ENCODE measurements at regions not wholly inside any gene's neighbourhood (a gene's known extent, or its start where the extent isn't known, plus 50 kb on each side); places are given as distances from the start of the nearest gene placed in this dataset.
A peak's percentile ranks its signal among the peaks of the same experiment; 100 is the strongest.
"Not testable (repeated sequence)": the region's sequence is repeated elsewhere in the genome, so short reads cannot be mapped to it uniquely, and the experiment has no call there.

DNA sequence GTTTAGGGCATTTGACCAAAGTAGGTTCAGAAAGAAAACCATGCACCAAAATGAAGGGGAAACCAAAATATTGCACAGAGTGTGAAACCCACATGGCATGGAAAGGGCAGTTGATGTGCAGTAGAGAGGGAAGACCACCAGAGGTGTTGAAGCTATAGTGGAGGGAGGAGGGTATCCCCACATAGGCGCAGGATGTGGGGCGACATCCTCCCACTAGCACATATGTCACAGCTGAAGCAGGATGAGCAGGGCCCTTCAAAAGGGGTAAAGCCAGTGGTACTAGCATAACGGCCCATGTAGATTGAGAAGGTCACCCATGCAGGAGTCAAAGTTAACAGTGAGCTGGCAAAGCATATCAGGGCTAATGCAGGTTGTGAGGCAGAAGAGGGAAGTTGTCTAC lies 563.5 kb downstream of the RPIA start:
- in situ Hi-C loops (cut with MboI; ENCODE audit: low pct_unique_long_range_greater_than_20kb in 2 of 9, low sequenced_read_pairs in 9 of 9, unreplicated experiment in 9 of 9); H3K27ac ChIP-seq; H3K4me3 ChIP-seq; H3K4me1 ChIP-seq (replicated peaks in 1 of 2); ATAC-seq (replicated peaks in 6 of 8): not testable (repeated sequence)
- no CpG with 5 or more reads among the region's 3 CpGs for WGBS, 10 experiments

DNA sequence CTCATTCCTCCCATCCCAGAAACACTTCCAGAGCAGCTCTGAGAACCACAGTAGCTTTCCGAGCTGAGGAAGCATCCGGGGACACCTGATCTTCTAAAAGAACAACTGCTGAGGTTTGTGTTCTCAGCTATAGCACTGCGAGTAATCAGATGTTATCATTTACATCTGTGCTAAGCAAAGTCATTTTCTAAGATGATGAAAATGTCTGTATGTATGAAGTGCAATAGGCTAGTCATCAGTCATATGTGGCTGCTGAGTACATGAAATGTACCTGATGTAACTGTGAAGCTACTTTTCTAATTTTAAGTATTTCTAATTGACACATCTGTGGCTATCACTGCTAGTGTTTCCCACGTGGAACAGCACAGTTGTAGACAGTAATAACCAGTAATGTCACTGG lies 582.0 kb downstream of the RPIA start:
- H3K4me1 ChIP-seq (replicated peaks in 1 of 2); H3K4me3 ChIP-seq; ATAC-seq (replicated peaks in 6 of 8); H3K27ac ChIP-seq; in situ Hi-C loops (cut with MboI; ENCODE audit: low pct_unique_long_range_greater_than_20kb in 2 of 9, low sequenced_read_pairs in 9 of 9, unreplicated experiment in 9 of 9): not testable (repeated sequence)
- WGBS, 10 experiments, result no CpG with 5 or more reads among the region's 4 CpGs

DNA sequence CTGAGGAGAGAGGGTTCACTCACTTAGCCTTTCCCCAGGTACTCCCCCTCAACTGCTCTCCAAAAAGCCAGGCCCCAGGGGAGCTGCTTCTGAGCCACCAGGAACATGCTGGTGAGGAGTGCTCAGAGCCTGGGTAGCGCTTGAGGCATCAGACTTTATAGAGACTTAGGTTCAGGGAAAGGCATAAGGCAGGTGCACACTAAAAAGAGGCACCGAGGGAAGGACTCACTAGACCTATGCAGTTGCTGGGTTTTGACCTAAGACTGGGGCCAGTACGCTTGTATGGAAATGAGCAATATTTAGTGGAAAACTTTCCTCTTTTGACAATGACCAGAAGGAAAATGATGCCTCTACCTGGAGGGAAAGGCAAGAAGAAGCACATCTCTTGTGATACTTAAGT lies 589.1 kb downstream of the RPIA start:
- WGBS, 10 experiments, result no CpG with 5 or more reads among the region's 3 CpGs
- H3K4me3 ChIP-seq; H3K27ac ChIP-seq; ATAC-seq (replicated peaks in 6 of 8); H3K4me1 ChIP-seq (replicated peaks in 1 of 2); in situ Hi-C loops (cut with MboI; ENCODE audit: low pct_unique_long_range_greater_than_20kb in 2 of 9, low sequenced_read_pairs in 9 of 9, unreplicated experiment in 9 of 9): not testable (repeated sequence)

DNA sequence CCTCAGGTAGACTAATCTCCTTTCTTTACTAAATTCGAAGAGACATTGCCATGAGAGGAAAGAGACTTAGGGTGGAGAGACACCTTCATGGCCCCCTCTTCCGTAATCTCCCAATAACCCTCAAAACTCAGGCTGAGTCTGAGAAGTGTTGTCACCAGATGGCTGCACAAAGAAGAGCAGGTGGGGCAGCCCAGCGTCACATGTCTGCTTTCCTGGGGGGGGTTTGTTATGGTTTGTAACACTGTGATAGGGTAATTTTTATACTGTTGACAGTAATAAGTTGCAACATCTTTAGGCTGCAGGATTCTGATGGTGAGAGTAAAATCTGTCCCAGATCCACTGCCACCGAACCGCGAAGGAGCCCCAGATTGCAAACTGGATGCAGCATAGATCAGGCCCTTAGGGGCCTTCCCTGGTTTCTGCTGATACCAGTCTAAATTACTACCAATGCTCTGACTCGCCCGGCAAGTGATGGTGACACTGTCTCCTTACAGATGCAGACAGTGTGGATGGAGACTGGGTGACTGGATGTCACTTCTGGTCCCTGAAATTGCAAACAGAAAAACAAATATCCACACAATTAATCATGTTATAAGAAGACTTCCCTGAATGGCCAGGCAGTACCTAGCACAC lies 595.1 kb downstream of the RPIA start:
- WGBS, 10 experiments, result no CpG with 5 or more reads among the region's 8 CpGs
- in situ Hi-C loops (cut with MboI; ENCODE audit: low pct_unique_long_range_greater_than_20kb in 2 of 9, low sequenced_read_pairs in 9 of 9, unreplicated experiment in 9 of 9); H3K27ac ChIP-seq; ATAC-seq (replicated peaks in 6 of 8); H3K4me1 ChIP-seq (replicated peaks in 1 of 2); H3K4me3 ChIP-seq: not testable (repeated sequence)

DNA sequence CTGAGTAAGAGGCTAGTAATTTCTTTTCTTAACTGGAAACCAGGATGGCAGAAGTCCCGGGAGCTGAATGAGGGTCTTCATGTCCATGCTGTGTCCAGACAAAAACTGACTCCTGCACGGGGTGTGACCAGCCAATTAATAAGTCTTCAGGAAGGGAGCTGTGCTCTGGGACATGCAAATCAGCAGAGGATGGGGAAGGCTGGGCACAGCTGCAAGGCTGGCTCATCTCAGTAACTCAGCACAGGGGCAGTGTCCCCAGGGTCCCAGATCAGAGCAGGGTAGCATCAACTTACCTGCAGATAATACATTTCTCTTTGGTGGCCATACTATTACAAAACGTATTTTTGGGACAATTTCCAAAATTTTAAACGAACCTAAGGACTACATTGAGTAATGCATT lies 595.6 kb downstream of the RPIA start:
- no CpG with 5 or more reads among the region's 4 CpGs for WGBS, 10 experiments
- H3K4me1 ChIP-seq (replicated peaks in 1 of 2); in situ Hi-C loops (cut with MboI; ENCODE audit: low pct_unique_long_range_greater_than_20kb in 2 of 9, low sequenced_read_pairs in 9 of 9, unreplicated experiment in 9 of 9); H3K4me3 ChIP-seq; ATAC-seq (replicated peaks in 6 of 8); H3K27ac ChIP-seq: not testable (repeated sequence)

DNA sequence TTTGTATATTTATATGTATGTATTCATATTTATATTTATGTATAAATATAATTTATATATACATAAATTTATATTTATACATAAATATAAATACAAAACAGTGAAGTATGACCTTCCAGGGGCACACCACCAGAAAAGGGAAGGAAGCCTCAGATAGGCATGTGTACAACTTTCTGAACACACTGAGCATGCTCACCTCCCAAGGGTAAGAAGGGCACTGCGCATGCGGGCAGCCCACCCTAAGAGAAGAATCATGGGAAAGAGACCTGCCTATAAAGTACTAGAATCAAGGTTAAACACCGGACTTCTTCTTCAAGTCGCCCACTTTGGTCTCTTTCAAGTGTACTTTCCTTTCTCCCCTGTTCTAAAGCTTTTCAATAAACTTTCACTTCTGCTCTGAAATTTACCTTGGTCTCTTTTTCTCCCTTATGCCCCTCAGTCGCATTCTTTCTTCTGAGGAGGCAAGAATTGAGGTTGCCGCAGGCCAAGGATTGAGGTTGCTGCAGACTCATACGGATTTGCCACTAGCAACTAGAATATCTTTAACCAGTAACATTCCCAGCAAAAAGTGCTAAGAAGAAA lies 600.3 kb downstream of the RPIA start:
- in situ Hi-C loops (cut with MboI; ENCODE audit: low pct_unique_long_range_greater_than_20kb in 2 of 9, low sequenced_read_pairs in 9 of 9, unreplicated experiment in 9 of 9); H3K4me3 ChIP-seq; H3K4me1 ChIP-seq (replicated peaks in 1 of 2); ATAC-seq (replicated peaks in 6 of 8); H3K27ac ChIP-seq: not testable (repeated sequence)
- WGBS, 10 experiments, result no CpG with 5 or more reads among the region's 7 CpGs

DNA sequence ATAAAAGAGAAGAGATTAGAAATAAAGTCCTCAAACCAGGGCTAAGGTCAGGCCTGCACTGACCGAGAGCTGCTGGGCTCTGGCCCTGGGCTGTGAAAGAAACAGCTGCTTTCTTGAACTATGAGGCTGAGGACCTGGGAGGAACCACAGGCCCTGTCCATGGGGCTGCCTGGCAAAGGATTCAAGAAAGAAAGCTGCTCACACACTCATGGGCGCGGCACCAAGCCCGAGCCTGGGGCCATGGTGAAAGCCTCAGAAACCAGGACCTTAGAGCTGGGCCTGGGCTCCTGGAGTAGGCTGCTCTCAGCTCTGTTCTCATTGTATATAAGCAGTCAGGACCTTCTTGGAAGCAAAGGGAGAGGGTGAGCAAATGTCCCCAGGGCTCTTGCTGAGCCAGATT lies 601.9 kb downstream of the RPIA start:
- in situ Hi-C loops (cut with MboI; ENCODE audit: low pct_unique_long_range_greater_than_20kb in 2 of 9, low sequenced_read_pairs in 9 of 9, unreplicated experiment in 9 of 9); H3K27ac ChIP-seq; H3K4me1 ChIP-seq (replicated peaks in 1 of 2); H3K4me3 ChIP-seq: not testable (repeated sequence)
- no CpG with 5 or more reads among the region's 4 CpGs for WGBS, 10 experiments
- ATAC-seq (replicated peaks in 6 of 8), result peak in 3 of 8 experiments; percentile 55 to 90 (median 87)

DNA sequence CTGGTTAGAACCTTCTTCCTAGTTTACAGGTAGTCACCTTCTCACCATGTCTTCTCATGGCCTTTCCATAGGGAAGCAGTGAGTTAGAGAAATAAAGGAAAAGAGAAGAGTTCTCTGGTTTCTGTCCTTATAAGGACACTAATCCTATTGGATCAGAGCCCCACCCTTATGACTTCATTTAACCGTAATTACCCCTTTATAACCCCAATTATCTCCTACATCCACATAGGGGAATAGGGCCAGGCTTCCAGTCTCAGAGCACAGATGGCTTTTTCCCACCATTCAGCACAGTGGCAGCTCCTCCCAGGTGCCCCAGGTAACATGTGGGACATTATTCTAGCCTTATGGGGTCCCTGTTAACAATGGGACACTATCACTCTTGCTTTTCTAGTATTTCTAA lies 602.9 kb downstream of the RPIA start:
- in situ Hi-C loops (cut with MboI; ENCODE audit: low pct_unique_long_range_greater_than_20kb in 2 of 9, low sequenced_read_pairs in 9 of 9, unreplicated experiment in 9 of 9); H3K27ac ChIP-seq; ATAC-seq (replicated peaks in 6 of 8); H3K4me1 ChIP-seq (replicated peaks in 1 of 2); H3K4me3 ChIP-seq: not testable (repeated sequence)
- WGBS, 10 experiments, result no CpG with 5 or more reads among the region's 1 CpG

DNA sequence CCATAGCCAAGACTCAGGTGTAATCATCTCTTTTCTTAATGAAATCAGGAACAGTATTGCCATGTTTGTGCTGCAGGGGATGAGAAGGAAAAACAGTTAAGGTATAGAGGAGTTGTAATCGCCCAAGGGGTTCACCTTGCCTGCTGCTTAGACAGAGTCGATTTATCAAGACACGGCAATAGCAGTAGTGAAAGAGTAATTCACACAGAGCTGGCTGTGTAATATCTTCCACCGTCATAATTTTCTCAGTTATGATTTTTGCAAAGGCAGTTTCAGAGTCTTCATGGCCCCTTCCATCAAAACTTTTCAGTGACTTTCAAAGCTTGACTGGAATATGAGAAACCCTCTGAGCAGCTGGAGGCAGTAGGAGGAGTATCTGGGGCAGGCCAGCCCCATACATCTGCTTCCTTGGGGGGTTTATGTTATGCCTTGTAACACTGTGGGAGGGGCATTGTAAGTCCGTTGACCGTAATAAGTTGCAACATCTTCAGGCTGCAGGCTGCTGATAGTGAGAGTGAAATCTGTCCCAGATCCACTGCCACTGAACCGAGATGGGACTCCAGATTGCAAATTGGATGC lies 605.4 kb downstream of the RPIA start:
- in situ Hi-C loops (cut with MboI; ENCODE audit: low pct_unique_long_range_greater_than_20kb in 2 of 9, low sequenced_read_pairs in 9 of 9, unreplicated experiment in 9 of 9); H3K4me3 ChIP-seq; H3K27ac ChIP-seq; H3K4me1 ChIP-seq (replicated peaks in 1 of 2): not testable (repeated sequence)
- no CpG with 5 or more reads among the region's 7 CpGs for WGBS, 10 experiments
- ATAC-seq (replicated peaks in 6 of 8), result peak in 1 of 8 experiments; percentile 24

DNA sequence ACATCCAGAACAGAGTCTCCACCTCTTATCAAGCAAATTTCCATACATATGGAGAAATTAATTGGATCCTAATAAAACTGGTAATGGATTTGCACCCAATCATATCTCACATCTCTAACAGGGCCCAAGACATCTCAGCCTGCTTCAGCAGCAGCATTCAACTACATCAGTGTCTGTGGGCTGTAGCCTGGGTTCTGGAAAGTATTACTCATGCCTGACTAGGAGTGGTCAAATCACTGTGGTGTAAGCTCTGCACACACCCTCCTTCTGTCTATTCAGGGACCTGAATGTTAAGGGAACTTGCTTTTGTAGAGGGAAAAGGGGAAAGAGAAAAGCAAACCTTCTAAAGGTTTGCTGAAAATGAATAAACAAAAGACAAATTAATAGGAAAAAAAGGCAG lies 607.7 kb downstream of the RPIA start:
- H3K4me1 ChIP-seq (replicated peaks in 1 of 2); in situ Hi-C loops (cut with MboI; ENCODE audit: low pct_unique_long_range_greater_than_20kb in 2 of 9, low sequenced_read_pairs in 9 of 9, unreplicated experiment in 9 of 9); H3K27ac ChIP-seq; H3K4me3 ChIP-seq: not testable (repeated sequence)
- ATAC-seq (replicated peaks in 6 of 8), result peak in 3 of 8 experiments; percentile 63 to 100 (median 98)

DNA sequence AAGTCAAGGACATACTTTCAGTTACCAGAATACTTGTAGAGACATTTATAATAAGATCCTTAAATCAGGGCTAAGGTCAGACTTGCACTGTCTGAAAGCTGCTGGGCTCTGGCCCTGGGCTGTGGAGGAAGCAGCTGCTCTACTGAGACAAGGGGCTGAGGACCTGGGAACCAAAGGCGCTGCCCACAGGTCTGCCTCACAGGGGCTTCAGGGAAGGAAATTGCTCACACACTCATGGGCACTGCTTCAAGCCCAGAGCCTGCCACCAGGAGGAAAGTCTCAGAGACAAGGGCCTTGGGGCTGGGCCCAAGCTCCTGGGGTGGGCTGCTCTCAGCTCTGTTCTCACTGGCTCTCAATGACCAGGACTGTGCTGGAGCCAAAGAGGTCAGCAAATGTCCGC lies 614.1 kb downstream of the RPIA start:
- H3K4me3 ChIP-seq; H3K4me1 ChIP-seq (replicated peaks in 1 of 2); H3K27ac ChIP-seq; in situ Hi-C loops (cut with MboI; ENCODE audit: low pct_unique_long_range_greater_than_20kb in 2 of 9, low sequenced_read_pairs in 9 of 9, unreplicated experiment in 9 of 9): not testable (repeated sequence)
- peak in 1 of 8 experiments; percentile 37 for ATAC-seq (replicated peaks in 6 of 8)
- WGBS, 10 experiments, result no CpG with 5 or more reads among the region's 2 CpGs

DNA sequence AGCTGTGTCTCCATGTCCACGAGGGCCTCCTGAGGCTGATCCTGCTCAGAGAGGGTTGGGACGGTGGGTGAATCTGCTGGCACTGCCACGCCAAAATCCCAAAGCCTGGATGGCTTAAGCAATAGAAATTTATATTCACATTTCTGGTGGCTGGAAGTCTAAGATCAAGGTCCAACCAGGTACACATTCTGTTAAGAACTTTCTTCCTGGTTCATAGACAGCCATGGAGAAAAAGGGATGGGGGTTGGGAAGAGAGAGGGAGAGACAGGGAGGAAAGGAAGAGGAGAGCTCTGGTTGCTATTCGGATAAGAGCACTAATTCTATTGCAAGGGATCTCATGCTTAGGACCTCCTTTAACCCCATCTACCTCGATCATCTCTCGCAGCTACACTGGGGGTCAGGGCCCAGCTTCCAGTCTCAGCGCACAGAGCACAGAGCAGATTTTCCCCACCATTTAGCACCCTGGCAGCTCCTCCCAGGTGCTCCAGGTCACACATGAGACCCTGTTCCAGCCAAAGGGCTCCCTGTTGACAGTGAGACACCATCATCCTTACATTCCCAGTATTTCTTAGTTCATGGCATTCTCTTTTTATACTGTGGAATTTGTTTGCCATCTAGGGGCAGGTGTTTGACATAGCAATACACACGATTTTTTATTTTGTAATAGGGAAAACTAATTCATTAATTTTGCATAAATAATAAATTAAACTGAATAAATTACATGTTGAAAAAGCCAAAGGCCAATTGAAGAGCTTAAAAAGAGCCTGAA lies 615.6 kb downstream of the RPIA start:
- H3K27ac ChIP-seq; H3K4me3 ChIP-seq; in situ Hi-C loops (cut with MboI; ENCODE audit: low pct_unique_long_range_greater_than_20kb in 2 of 9, low sequenced_read_pairs in 9 of 9, unreplicated experiment in 9 of 9); H3K4me1 ChIP-seq (replicated peaks in 1 of 2): not testable (repeated sequence)
- WGBS, 10 experiments, result no CpG with 5 or more reads among the region's 8 CpGs
- peak in 3 of 8 experiments; percentile 29 to 37 (median 37) for ATAC-seq (replicated peaks in 6 of 8)

DNA sequence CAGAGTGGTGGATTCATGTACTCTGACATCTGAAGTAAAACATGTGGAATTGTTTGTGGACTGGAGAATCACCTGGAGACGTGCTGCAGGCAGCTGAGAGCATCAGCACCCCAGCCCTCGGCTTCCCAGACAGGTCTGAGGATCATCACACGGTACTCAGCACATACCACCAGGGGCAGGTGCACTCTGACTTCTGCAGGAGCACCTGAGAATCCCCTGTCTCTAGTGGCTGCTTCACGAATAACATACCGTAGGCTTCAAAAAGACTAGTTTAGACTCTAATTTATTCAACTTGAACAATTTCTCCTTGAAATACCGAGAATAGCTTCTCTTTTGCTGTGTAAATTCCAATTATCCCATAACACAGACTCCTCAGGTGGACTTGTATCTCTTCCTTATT lies 627.5 kb downstream of the RPIA start:
- ATAC-seq (replicated peaks in 6 of 8); in situ Hi-C loops (cut with MboI; ENCODE audit: low pct_unique_long_range_greater_than_20kb in 2 of 9, low sequenced_read_pairs in 9 of 9, unreplicated experiment in 9 of 9): not testable (repeated sequence)

More for the DNA sequence above, 627.5 kb downstream of the RPIA start:
- H3K27ac ChIP-seq; H3K4me1 ChIP-seq (replicated peaks in 1 of 2); H3K4me3 ChIP-seq: not testable (repeated sequence)
- WGBS, 10 experiments, result no CpG with 5 or more reads among the region's 6 CpGs

Data from motor neuron (in vitro differentiated cells).